Loucy (cell line): ENCODE measurements at regions not wholly inside any gene's neighbourhood (a gene's known extent, or its start where the extent isn't known, plus 50 kb on each side); places are given as distances from the start of the nearest gene placed in this dataset.
"Not testable (repeated sequence)": the region's sequence is repeated elsewhere in the genome, so short reads cannot be mapped to it uniquely, and the experiment has no call there.

ENCODE experiments used
- EZH2phosphoT487 ChIP-seq: fragments of 200-600 bp; IDR thresholded peaks from 2 replicates; pipeline ENCODE4 v1.6.1; 2018; ENCODE audit warnings: antibody characterized with exemption, mild to moderate bottlenecking, moderate library complexity, borderline replicate concordance
- TF ChIP-seq, protein P1 (sequence below): fragments of 200-600 bp; sonication (generic); conservative IDR thresholded peaks from 2 replicates; pipeline ENCODE4 v1.5.1; 2014; ENCODE audit warnings: mild to moderate bottlenecking, antibody characterized with exemption, low read length

DNA sequence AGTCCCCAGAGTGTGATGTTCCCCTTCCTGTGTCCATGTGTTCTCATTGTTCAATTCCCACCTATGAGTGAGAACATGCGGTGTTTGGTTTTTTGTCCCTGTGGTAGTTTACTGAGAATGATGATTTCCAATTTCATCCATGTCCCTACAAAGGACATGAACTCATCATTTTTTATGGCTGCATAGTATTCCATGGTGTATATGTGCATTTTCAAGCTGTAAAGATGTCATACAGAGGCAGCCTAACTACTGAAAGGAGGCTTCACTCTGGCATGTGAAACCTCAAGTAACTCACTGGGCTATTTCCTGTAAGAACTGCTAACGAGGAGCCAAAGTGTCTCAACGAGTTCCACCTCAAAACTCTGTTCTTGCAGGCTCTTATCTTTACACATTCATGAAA is 113.8 kb upstream of the FAT1 start:
- TF ChIP-seq, protein P1, sequence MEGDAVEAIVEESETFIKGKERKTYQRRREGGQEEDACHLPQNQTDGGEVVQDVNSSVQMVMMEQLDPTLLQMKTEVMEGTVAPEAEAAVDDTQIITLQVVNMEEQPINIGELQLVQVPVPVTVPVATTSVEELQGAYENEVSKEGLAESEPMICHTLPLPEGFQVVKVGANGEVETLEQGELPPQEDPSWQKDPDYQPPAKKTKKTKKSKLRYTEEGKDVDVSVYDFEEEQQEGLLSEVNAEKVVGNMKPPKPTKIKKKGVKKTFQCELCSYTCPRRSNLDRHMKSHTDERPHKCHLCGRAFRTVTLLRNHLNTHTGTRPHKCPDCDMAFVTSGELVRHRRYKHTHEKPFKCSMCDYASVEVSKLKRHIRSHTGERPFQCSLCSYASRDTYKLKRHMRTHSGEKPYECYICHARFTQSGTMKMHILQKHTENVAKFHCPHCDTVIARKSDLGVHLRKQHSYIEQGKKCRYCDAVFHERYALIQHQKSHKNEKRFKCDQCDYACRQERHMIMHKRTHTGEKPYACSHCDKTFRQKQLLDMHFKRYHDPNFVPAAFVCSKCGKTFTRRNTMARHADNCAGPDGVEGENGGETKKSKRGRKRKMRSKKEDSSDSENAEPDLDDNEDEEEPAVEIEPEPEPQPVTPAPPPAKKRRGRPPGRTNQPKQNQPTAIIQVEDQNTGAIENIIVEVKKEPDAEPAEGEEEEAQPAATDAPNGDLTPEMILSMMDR: not testable (repeated sequence)
- TF ChIP-seq EZH2phosphoT487: not testable (repeated sequence)
